T1000 (cell line): ENCODE measurements at regions not wholly inside any gene's neighbourhood (a gene's known extent, or its start where the extent isn't known, plus 50 kb on each side); places are given as distances from the start of the nearest gene placed in this dataset.

Experiments
- DNase-seq: peaks from one replicate; lab custom pipeline; 2025; ENCODE audit warnings: mixed read lengths; lab: John Stamatoyannopoulos, UW

- DNase-seq: no peak
Observed at GRCh38 chr2:136215449-136215848, 97.5 kb upstream of the CXCR4 start.

- DNase-seq: no peak
Observed at GRCh38 chr2:136214307-136215200, 96.6 kb upstream of the CXCR4 start.

GRCh38 chr2:136213836-136214235 lies 95.9 kb upstream of the CXCR4 start:
- no peak for DNase-seq

- DNase-seq: no peak
Observed at GRCh38 chr2:136212426-136213378, 94.8 kb upstream of the CXCR4 start.

GRCh38 chr2:136211701-136212100 lies 93.8 kb upstream of the CXCR4 start:
- no peak for DNase-seq

- DNase-seq: no peak
Observed at GRCh38 chr2:136210822-136211221, 92.9 kb upstream of the CXCR4 start.

- no peak for DNase-seq
Observed at GRCh38 chr2:136210455-136210805, 92.5 kb upstream of the CXCR4 start.

- DNase-seq: no peak
Observed at GRCh38 chr2:136209561-136210454, 91.9 kb upstream of the CXCR4 start.

- DNase-seq: no peak
Observed at GRCh38 chr2:136208682-136209420, 90.9 kb upstream of the CXCR4 start.

GRCh38 chr2:136207665-136208064 lies 89.7 kb upstream of the CXCR4 start:
- DNase-seq: no peak

- no peak for DNase-seq
Observed at GRCh38 chr2:136207030-136207623, 89.2 kb upstream of the CXCR4 start.

- DNase-seq: no peak
Observed at GRCh38 chr2:136206613-136207012, 88.7 kb upstream of the CXCR4 start.

- no peak for DNase-seq
Observed at GRCh38 chr2:136205615-136206014, 87.7 kb upstream of the CXCR4 start.

- DNase-seq: no peak
Observed at GRCh38 chr2:136204971-136205370, 87.0 kb upstream of the CXCR4 start.

GRCh38 chr2:136195226-136195625 lies 77.3 kb upstream of the CXCR4 start:
- DNase-seq: no peak

GRCh38 chr2:136191041-136191440 lies 73.1 kb upstream of the CXCR4 start:
- DNase-seq: no peak

GRCh38 chr2:136189221-136189782 lies 71.4 kb upstream of the CXCR4 start:
- DNase-seq: no peak

- no peak for DNase-seq
Observed at GRCh38 chr2:136188086-136188485, 70.1 kb upstream of the CXCR4 start.

GRCh38 chr2:136185981-136186776 lies 68.2 kb upstream of the CXCR4 start:
- no peak for DNase-seq

GRCh38 chr2:136183097-136183496 lies 65.1 kb upstream of the CXCR4 start:
- no peak for DNase-seq
